NT2/D1 (cell line): ENCODE measurements at regions not wholly inside any gene's neighbourhood (a gene's known extent, or its start where the extent isn't known, plus 50 kb on each side); places are given as distances from the start of the nearest gene placed in this dataset.

Experiments
- YY1 ChIP-seq: IDR thresholded peaks from 2 replicates; pipeline ENCODE4 v1.6.1; 2011; ENCODE audit not compliant: insufficient read length, insufficient read depth
- ZNF274 ChIP-seq: IDR thresholded peaks from 2 replicates; pipeline ENCODE4 v1.6.1; 2011; ENCODE audit warnings: mild to moderate bottlenecking, low read depth, low read length

DNA sequence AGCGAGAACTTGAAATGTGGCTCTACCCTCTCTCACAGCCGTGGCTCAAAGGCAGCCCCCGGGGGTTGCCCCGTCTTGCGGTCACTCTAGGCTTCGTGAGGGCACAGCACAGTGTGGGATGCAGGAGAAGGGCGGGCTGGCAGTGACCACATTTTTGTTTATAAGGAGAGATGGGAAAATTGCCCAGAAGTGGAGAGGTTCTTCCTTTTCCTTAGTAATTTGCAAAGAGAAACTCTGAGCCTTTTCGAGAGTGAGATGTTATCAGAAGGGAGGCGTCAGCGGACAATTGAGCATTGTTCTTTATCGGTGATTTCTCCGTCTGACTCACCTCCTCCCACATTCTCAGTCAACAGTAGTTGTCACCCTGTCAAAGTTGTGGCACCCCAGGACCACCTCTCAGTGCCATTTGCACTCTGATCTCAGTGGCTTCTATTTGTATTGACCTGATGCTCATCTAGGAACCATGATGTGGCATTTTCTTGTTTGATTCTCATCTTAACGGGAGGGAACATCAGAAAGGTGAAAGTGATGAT lies 89.6 kb downstream of the ACAA2 start:
- no peak for TF ChIP-seq YY1
- TF ChIP-seq ZNF274, result no peak
